Inflammatory macrophage treated with lipopolysaccharide for 1 hour (primary cell): ENCODE measurements at regions not wholly inside any gene's neighbourhood (a gene's known extent, or its start where the extent isn't known, plus 50 kb on each side); places are given as distances from the start of the nearest gene placed in this dataset.

Source experiments
- DNase-seq, 2 donors: peaks; one replicate each; pipeline ENCODE4 v3.0.0-alpha.2; 2020 to 2022

DNA sequence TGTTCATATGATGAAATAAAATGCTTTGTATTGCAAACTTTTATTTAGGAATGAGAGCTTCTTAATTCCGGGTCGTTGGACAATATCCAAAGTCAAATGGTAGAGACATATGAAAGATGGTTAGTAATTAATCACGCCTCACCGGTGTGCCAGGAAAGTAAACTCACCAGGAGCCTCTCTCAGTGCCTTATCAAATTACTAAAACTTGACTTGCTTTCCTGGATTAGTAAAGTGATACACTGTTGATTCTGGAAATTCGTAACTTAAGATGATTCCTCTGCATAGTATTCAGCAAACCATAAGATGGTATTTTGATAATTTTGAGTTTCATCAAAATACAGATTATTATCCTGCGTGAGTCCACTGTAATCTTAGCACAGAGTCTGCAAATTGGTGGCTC, 115.2 kb downstream of the PAX1 start:
- DNase-seq = no peak

DNA sequence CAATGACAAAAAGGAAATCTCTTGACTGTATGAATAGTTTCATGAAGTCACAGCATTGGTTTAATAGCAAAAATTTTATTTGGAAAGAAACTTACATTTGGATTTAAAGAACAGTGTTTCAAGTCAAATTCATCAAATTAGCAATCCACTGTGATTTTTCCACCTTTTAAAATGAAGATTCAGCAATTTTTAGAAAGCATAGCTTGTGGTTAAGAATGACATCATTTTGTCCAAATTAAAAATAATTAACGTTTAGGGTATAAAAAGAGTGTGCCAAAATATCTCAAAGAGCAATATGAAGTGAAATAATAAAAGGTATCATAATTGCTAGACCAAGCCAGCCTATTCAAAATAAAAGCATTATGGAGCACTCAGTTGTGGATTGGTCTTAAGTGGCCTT, 114.6 kb downstream of the PAX1 start:
- DNase-seq = no peak

- no peak for DNase-seq
These were observed 106.9 kb downstream of the PAX1 start for GRCh38 chr20:21812379-21812778.

DNA sequence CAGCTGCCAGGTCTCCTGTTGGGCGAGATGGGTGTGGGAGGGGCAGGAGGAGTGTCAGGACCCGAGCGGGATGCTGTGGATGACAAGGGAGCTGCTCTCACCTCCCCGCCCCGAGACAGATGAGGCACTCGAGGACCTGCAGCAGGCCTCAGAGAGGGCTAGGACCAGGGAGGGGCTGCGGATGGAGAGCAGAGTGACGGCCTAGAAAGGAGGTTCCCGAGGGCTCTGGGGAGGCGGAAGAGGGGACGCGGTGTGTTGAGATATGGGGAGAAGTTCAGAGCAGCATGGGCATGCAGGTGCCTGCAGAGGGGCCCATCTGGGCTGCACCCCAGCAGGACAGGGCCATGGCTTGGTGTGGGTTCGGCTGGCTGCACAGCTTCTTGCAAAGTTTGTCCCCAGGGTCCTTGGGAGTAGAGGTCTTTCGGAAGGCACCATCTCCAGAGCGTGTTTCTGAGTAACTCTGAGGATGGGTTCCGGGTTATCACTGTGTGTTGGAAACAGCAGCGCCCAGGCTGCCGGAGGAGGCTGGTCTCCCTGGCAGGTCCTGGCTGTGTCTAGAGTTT, 104.6 kb downstream of the PAX1 start:
- DNase-seq = no peak

DNA sequence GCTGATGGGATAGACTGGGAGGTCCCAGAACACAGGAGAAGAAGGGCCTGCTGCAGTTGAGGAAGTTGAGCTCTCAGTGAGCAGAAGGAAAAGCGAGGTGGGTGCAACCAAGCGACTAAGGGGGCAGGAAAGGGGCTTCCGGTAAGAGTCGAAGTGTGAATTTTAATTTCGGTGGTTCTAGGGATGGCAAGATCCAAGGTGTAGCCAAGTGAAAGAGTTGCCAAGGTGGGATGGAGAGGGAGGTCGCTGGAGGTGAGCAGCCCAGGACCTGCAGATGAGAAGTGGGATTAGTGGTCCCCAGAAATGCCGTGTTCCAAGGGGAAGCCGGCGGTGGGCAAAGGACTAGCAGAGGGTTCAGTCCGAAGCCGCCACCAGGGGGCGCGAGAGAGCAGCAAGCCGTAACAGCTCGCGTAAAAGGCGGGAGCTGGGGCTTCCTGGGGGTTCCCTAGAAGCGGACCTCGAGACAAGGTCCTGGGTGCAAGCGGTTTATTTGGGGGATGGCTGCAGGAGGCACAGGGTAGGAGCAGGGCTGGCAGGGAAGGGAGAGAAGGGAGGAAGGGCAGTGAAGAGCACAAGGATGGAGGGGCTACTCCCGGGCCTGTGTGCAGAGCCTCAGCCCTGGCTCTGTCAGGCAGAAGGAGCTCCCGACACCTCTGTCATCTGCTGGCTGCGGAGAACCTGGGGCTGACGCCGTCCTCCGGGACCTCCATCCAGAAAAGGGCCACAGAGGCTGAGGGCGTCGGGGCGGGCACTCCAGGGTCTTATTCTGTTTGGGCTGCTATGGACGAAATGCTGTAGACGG, 103.6 kb downstream of the PAX1 start:
- DNase-seq = peak in 1 of 2 donors; percentile 49

GRCh38 chr20:21808139-21808538, 102.7 kb downstream of the PAX1 start:
- no peak for DNase-seq

- DNase-seq = no peak
These were observed 99.3 kb downstream of the PAX1 start for GRCh38 chr20:21804802-21805201.

GRCh38 chr20:21801193-21801592, 95.7 kb downstream of the PAX1 start:
- no peak for DNase-seq

GRCh38 chr20:21798384-21798783, 92.9 kb downstream of the PAX1 start:
- DNase-seq = no peak

DNA sequence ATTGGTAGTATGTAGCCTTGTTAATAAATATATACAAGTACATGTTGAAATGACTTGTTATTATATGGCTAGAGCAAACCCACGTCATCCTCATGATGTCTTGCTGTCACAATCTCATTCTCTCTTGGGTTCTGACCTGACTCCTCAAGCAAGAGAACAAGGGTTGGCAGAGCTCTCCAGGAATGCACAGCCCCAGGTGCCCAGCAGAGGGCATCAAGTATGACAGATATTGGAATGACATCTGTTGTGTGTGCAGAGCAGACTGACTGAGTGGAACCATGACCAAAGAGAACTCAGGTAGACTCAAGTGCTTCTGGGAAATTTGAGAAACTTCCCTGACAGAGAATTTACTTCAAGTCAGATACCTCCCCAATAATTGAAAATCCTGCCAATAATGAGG, 90.6 kb downstream of the PAX1 start:
- DNase-seq = no peak

- DNase-seq = no peak
These were observed 82.6 kb downstream of the PAX1 start for GRCh38 chr20:21788082-21788481.

DNA sequence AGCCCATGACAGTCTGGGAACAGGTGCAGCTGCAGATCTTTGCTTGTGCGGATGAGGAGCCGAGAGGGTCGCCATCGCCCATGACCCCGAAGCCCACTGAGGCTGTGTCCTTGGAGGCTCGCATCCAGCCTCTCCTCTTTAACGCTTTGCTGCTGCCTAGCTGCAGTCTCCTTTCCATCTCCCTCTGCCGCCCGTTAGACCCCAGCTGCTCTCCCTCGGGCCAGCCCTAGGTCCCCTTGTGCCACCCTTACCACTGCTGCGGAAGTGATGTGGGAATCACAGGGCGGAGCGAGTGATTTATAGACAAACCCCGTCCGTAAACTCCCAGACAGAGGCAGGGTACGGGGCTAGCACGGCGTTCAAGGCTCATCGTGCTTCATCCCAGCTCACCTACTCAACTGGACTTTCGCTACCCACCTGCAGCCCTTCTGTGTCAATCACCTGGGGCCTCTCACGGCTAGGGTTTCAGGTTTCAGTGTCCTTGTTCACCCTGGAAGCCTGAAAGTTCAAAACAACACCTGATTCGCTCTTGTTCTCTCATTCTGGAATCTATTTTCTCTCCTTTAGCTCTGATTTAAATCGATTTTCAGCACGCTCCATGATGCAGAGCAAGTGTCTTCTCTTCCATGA, 76.1 kb downstream of the PAX1 start:
- DNase-seq = no peak

- no peak for DNase-seq
These were observed 75.1 kb downstream of the PAX1 start for GRCh38 chr20:21780528-21780927.
